B cell (primary cell): ENCODE measurements at regions not wholly inside any gene's neighbourhood (a gene's known extent, or its start where the extent isn't known, plus 50 kb on each side); places are given as distances from the start of the nearest gene placed in this dataset.

Experiments
- ATAC-seq: fragments of 200-7000 bp; cut with Tn5 transposase; one replicate; pipeline ENCODE4 v1.10.0; 2021; ENCODE audit warnings: low read depth, mild to moderate bottlenecking, moderate number of reproducible peaks, moderate library complexity
- CTCF ChIA-PET: fragments of 350-600 bp; sonication (Branson Sonifier 250); formaldehyde crosslinking; loops from one replicate; lab custom pipeline; 2021; ENCODE audit warnings: antibody characterized with exemption, inconsistent platforms; lab: Charles Lee
- POLR2A ChIA-PET: fragments of 350-600 bp; sonication (Branson Sonifier 250); formaldehyde crosslinking; loops from one replicate; lab custom pipeline; 2021; ENCODE audit warnings: antibody characterized with exemption; lab: Charles Lee
- DNase-seq: peaks from one replicate; pipeline ENCODE4 v3.0.0; 2013
- H2AFZ ChIP-seq: 2 replicates; pipeline ENCODE4 v1.6.1; 2012; ENCODE audit warnings: mild to moderate bottlenecking, low read depth, low read length; ENCODE audit not compliant: insufficient read depth, poor library complexity, severe bottlenecking
- H3K27ac ChIP-seq, 2 donors: 1 replicate in 1 of 2; 2 replicates in 1 of 2; pipeline ENCODE4 v1.5.1; 2012 to 2013; ENCODE audit warnings: low read length in 2 of 2, mild to moderate bottlenecking in 2 of 2, moderate library complexity in 1 of 2
- H3K27me3 ChIP-seq, 4 experiments: fragments of 200-600 bp in 1 of 4; sonication (generic) in 1 of 4; replicated peaks in 1 of 4; 1 replicate in 2 of 4; 2 replicates in 2 of 4; pipeline versions ENCODE4 v1.6.1 to v1.7.0; 2013 to 2016; ENCODE audit warnings: low read length in 3 of 4, mild to moderate bottlenecking in 2 of 4, mixed read lengths in 1 of 4, moderate library complexity in 1 of 4; ENCODE audit not compliant: insufficient read depth in 4 of 4, control insufficient read depth in 3 of 4; ENCODE audit errors: control extremely low read depth in 1 of 4
- H3K36me3 ChIP-seq, 2 experiments: replicated peaks in 1 of 2; 1 replicate in 1 of 2; 2 replicates in 1 of 2; pipeline versions ENCODE4 v1.6.1 to v1.7.1; 2013; ENCODE audit warnings: low read length in 1 of 2; ENCODE audit not compliant: insufficient read depth in 2 of 2, control insufficient read depth in 1 of 2; ENCODE audit errors: control extremely low read depth in 1 of 2, extremely low read depth in 1 of 2
- H3K4me1 ChIP-seq, 2 donors: fragments of 200-600 bp in 1 of 2; sonication (generic) in 1 of 2; 1 replicate in 1 of 2; 2 replicates in 1 of 2; pipeline versions ENCODE4 v1.5.1 to v1.6.1; 2013 to 2017; ENCODE audit warnings: low read length in 2 of 2; ENCODE audit not compliant: control insufficient read depth in 2 of 2, insufficient read depth in 2 of 2
- H3K4me2 ChIP-seq: replicated peaks from 2 replicates; pipeline ENCODE3; 2012; ENCODE audit warnings: mild to moderate bottlenecking, low read depth, low read length; ENCODE audit not compliant: poor library complexity, severe bottlenecking
- H3K4me3 ChIP-seq, 5 experiments: fragments of 200-600 bp in 1 of 5; sonication (generic) in 1 of 5; 1 replicate in 3 of 5; 2 replicates in 2 of 5; pipeline versions ENCODE4 v1.5.1 to v1.7.0; 2011 to 2016; ENCODE audit warnings: low read length in 4 of 5, mild to moderate bottlenecking in 4 of 5, low read depth in 2 of 5, control low read depth in 1 of 5, moderate library complexity in 1 of 5; ENCODE audit not compliant: insufficient read depth in 1 of 5; ENCODE audit errors: control extremely low read depth in 1 of 5, extremely low read depth in 1 of 5
- H3K79me2 ChIP-seq: fragments of 200-600 bp; sonication (generic); one replicate; pipeline ENCODE4 v1.6.0; 2016; ENCODE audit warnings: low read length; ENCODE audit not compliant: control insufficient read depth, insufficient read depth
- H3K9ac ChIP-seq: fragments of 200-600 bp; sonication (generic); 2 replicates; pipeline ENCODE4 v1.6.1; 2017; ENCODE audit warnings: mild to moderate bottlenecking, low read length, moderate library complexity
- H3K9me3 ChIP-seq, 3 donors: one replicate each; pipeline versions ENCODE4 v1.6.1 to v1.7.1; 2013; ENCODE audit warnings: low read length in 2 of 3; ENCODE audit not compliant: control insufficient read depth in 2 of 3, insufficient read depth in 1 of 3; ENCODE audit errors: control extremely low read depth in 1 of 3
- H4K20me1 ChIP-seq: 2 replicates; pipeline ENCODE4 v1.6.0; 2012; ENCODE audit warnings: mild to moderate bottlenecking, low read length; ENCODE audit not compliant: insufficient read depth, control insufficient read depth, poor library complexity, severe bottlenecking
- H3K27ac Mint-ChIP-seq: one replicate; pipeline ENCODE4 v1.8.0; 2021; ENCODE audit warnings: mixed read lengths
- H3K27me3 Mint-ChIP-seq: one replicate; pipeline ENCODE4 v1.8.0; 2021; ENCODE audit warnings: mixed read lengths
- H3K4me1 Mint-ChIP-seq: one replicate; pipeline ENCODE4 v1.8.0; 2021; ENCODE audit warnings: mixed read lengths
- H3K4me3 Mint-ChIP-seq: one replicate; pipeline ENCODE4 v1.8.0; 2021; ENCODE audit warnings: mixed read lengths
- H3K9me3 Mint-ChIP-seq: one replicate; pipeline ENCODE4 v1.8.0; 2022; ENCODE audit warnings: mixed read lengths; ENCODE audit not compliant: insufficient read depth
- EZH2 ChIP-seq: IDR thresholded peaks from 2 replicates; pipeline ENCODE4 v1.6.1; 2012; ENCODE audit warnings: borderline replicate concordance, low read depth, mild to moderate bottlenecking, moderate library complexity, low read length; ENCODE audit not compliant: insufficient read depth, poor library complexity, severe bottlenecking
- WGBS: methylation state at CpG from one replicate; pipeline ENCODE4 v1.1.5; 2013; ENCODE audit warnings: missing lambda C conversion rate; ENCODE audit not compliant: insufficient coverage; 5-methylcytosine and 5-hydroxymethylcytosine counted together
- intact Hi-C: fragments of 100-400 bp; cut with micrococcal nuclease; formaldehyde crosslinking; loops from one replicate; pipeline ENCODE4 v1.10.0; 2022
- TF ChIP-seq, protein P1 (sequence below): fragments of 200-600 bp; IDR thresholded peaks from one replicate; pipeline ENCODE4 v1.8.0; 2022; ENCODE audit warnings: antibody characterized with exemption, mild to moderate bottlenecking

- ChIA-PET POLR2A (no interaction called here), CTCF (no interaction called here)
- no peaks in the 10 kb centered on the region for H3K4me1 Mint-ChIP-seq
- H3K4me3 Mint-ChIP-seq: no peak overlapping the region
- no peaks in the 10 kb centered on the region for H3K27me3 Mint-ChIP-seq
- no peaks in the 10 kb centered on the region for H3K4me1 ChIP-seq
- no peak overlapping the region for H3K27ac Mint-ChIP-seq
- H2AFZ ChIP-seq: no peak overlapping the region
- intact Hi-C loops: no loop called here
- H3K9me3 ChIP-seq: no peaks in the 10 kb centered on the region
- no CpG with 5 or more reads among the region's 2 CpGs for WGBS
- H3K27me3 ChIP-seq: no peaks in the 10 kb centered on the region
- no peak overlapping the region for H3K4me3 ChIP-seq
- H3K27ac ChIP-seq: no peak overlapping the region
- peaks cover 5% of the 10 kb centered on the region for H3K9me3 Mint-ChIP-seq
- DNase-seq (no peak), ATAC-seq (no peak)
- H4K20me1 ChIP-seq: no peaks in the 10 kb centered on the region
- no peaks in the 10 kb centered on the region for H3K79me2 ChIP-seq
- H3K9ac ChIP-seq: no peak overlapping the region
- no peak for TF ChIP-seq EZH2
- TF ChIP-seq, protein P1, sequence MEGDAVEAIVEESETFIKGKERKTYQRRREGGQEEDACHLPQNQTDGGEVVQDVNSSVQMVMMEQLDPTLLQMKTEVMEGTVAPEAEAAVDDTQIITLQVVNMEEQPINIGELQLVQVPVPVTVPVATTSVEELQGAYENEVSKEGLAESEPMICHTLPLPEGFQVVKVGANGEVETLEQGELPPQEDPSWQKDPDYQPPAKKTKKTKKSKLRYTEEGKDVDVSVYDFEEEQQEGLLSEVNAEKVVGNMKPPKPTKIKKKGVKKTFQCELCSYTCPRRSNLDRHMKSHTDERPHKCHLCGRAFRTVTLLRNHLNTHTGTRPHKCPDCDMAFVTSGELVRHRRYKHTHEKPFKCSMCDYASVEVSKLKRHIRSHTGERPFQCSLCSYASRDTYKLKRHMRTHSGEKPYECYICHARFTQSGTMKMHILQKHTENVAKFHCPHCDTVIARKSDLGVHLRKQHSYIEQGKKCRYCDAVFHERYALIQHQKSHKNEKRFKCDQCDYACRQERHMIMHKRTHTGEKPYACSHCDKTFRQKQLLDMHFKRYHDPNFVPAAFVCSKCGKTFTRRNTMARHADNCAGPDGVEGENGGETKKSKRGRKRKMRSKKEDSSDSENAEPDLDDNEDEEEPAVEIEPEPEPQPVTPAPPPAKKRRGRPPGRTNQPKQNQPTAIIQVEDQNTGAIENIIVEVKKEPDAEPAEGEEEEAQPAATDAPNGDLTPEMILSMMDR: no peak
- no peaks in the 10 kb centered on the region for H3K36me3 ChIP-seq
- no peak overlapping the region for H3K4me2 ChIP-seq
These were observed 438.3 kb downstream of the NXPH1 start for GRCh38 chr7:8871716-8872115.

GRCh38 chr7:8881916-8882315 is 448.5 kb downstream of the NXPH1 start:
- ATAC-seq: no peak
- Histone ChIP-seq H3K4me1 (no peaks in the 10 kb centered on the region), H3K9ac (no peak overlapping the region), H3K27ac (no peak overlapping the region), H2AFZ (no peak overlapping the region), H3K4me3 (no peak overlapping the region), H3K36me3 (no peaks in the 10 kb centered on the region), H3K27me3 (no peaks in the 10 kb centered on the region), H3K9me3 (no peaks in the 10 kb centered on the region), H3K4me2 (no peak overlapping the region), H3K79me2 (no peaks in the 10 kb centered on the region), H4K20me1 (no peaks in the 10 kb centered on the region)
- ChIA-PET POLR2A (no interaction called here), CTCF (no interaction called here)
- DNase-seq: no peak
- H3K27me3 Mint-ChIP-seq: no peaks in the 10 kb centered on the region
- no peaks in the 10 kb centered on the region for H3K9me3 Mint-ChIP-seq
- H3K4me1 Mint-ChIP-seq: no peaks in the 10 kb centered on the region
- intact Hi-C loops: no loop called here
- no peak overlapping the region for H3K4me3 Mint-ChIP-seq
- 100% methylated on average over 1 of the region's 2 CpGs for WGBS
- no peak for TF ChIP-seq EZH2
- TF ChIP-seq, protein P1: no peak
- no peak overlapping the region for H3K27ac Mint-ChIP-seq
